Upper lobe of left lung (tissue), 4 donors: ENCODE measurements at regions not wholly inside any gene's neighbourhood (a gene's known extent, or its start where the extent isn't known, plus 50 kb on each side); places are given as distances from the start of the nearest gene placed in this dataset.

Source experiments
- CTCF ChIP-seq, 6 experiments: fragments of 450-650 bp in 4 of 6; fragments of 200-600 bp in 2 of 6; sonication (generic) in 2 of 6; IDR thresholded peaks; one replicate each; pipeline ENCODE4 v1.5.1; 2016 to 2019; ENCODE audit warnings: antibody characterized with exemption in 6 of 6
- EP300 ChIP-seq, 4 donors: sonication (generic); formaldehyde crosslinking; IDR thresholded peaks; one replicate each; pipeline ENCODE4 v1.5.1; 2017; ENCODE audit warnings: antibody characterized with exemption in 4 of 4, control low read depth in 2 of 4
- POLR2A ChIP-seq, 4 donors: fragments of 450-650 bp; IDR thresholded peaks; one replicate each; pipeline ENCODE4 v1.5.1; 2016 to 2017; ENCODE audit warnings: antibody characterized with exemption in 4 of 4, mild to moderate bottlenecking in 2 of 4

- TF ChIP-seq CTCF (IDR thresholded peaks at IDR 0.05) (no peak), POLR2A (IDR thresholded peaks at IDR 0.05) (no peak), EP300 (IDR thresholded peaks at IDR 0.05) (no peak)
These were observed 317.7 kb upstream of the DAB1 start for GRCh38 chr1:57741521-57741920.
